RWPE1 (cell line): ENCODE measurements at regions not wholly inside any gene's neighbourhood (a gene's known extent, or its start where the extent isn't known, plus 50 kb on each side); places are given as distances from the start of the nearest gene placed in this dataset.

ENCODE experiments used
- CTCF ChIA-PET: fragments of 350-600 bp; sonication (Branson Sonifier 250); formaldehyde crosslinking; extraction: SDS; loops from one replicate; lab custom pipeline; 2021; lab: Yijun Ruan, JAX
- POLR2A ChIA-PET: fragments of 400-600 bp; formaldehyde crosslinking; extraction: SDS; loops from one replicate; lab custom pipeline; 2020; ENCODE audit warnings: antibody characterized with exemption; ENCODE audit not compliant: low non-redundant PET; lab: Yijun Ruan, JAX
- DNase-seq: peaks from one replicate; pipeline ENCODE4 v3.0.0; 2012; ENCODE audit warnings: low spot score
- H3K27ac ChIP-seq: fragments of 450-650 bp; 2 replicates; pipeline ENCODE4 v1.5.1; 2017
- TF ChIP-seq, protein P1 (sequence below): fragments of 450-650 bp; conservative IDR thresholded peaks from 2 replicates; pipeline ENCODE4 v1.5.1; 2017; ENCODE audit warnings: low read depth, mild to moderate bottlenecking

DNA sequence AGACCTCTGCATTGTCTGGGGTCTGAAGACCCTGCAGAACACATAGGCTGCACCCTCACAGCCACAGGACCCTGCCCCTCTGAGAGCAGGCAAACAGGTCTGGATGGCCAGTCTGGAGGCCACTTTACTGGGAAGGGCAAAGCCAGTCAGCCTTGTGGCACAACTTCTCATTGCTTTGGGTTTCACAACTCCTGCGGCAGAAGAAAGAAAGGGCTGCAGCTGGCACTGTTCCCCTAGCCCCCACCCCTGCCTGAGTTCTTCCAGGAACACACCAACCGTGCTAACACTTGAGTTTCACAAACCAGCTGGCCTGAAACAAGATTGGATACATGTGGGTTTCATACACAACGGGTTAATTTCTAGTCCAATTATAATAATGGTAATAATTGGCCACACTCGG, 276.5 kb upstream of the MGAT5 start:
- no peak for DNase-seq
- ChIA-PET POLR2A (no interaction called here), CTCF (no interaction called here)
- TF ChIP-seq, protein P1, sequence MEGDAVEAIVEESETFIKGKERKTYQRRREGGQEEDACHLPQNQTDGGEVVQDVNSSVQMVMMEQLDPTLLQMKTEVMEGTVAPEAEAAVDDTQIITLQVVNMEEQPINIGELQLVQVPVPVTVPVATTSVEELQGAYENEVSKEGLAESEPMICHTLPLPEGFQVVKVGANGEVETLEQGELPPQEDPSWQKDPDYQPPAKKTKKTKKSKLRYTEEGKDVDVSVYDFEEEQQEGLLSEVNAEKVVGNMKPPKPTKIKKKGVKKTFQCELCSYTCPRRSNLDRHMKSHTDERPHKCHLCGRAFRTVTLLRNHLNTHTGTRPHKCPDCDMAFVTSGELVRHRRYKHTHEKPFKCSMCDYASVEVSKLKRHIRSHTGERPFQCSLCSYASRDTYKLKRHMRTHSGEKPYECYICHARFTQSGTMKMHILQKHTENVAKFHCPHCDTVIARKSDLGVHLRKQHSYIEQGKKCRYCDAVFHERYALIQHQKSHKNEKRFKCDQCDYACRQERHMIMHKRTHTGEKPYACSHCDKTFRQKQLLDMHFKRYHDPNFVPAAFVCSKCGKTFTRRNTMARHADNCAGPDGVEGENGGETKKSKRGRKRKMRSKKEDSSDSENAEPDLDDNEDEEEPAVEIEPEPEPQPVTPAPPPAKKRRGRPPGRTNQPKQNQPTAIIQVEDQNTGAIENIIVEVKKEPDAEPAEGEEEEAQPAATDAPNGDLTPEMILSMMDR, result no peak
- H3K27ac ChIP-seq, result no peak overlapping the region

DNA sequence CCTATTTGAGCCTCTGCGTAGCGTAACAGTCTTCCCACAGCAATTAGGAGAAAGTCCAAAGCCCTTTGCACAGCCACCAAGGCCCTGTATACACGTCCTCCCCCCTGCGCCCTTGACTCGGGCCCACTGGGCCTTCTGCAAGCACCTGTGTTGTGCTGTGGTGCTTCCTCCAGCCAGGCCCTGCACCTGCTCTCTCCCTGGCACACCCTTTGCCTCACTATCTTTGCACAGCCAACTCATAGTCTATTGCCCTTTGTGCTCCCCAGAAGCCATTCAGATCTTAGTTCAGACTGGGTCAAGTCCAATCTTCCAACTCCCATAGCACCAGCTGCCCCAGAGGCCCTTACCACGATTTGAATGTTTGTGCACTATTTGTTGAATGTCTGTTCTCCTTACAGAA, 271.6 kb upstream of the MGAT5 start:
- TF ChIP-seq, protein P1, result no peak
- DNase-seq, result no peak
- ChIA-PET CTCF (no interaction called here), POLR2A (no interaction called here)
- H3K27ac ChIP-seq, result no peak overlapping the region

DNA sequence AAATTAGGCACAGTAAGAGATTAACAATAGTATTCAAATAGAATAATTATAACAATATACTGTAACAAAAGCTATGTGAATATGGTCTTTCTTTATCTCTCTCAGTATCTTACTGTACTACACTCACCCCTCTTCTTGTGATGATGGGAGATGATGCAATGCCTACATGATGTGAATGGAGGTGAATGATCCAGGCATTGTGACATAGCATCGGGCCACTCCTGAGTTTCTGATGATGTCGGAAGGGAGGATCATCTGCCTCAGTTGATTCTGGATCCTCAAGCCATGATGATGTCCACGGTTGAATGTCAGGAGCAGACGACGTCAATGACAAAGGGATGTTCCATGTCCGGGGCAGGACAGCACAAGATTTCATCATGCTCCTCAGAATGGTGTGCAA, 268.3 kb upstream of the MGAT5 start:
- ChIA-PET POLR2A (no interaction called here), CTCF (no interaction called here)
- H3K27ac ChIP-seq, result no peak overlapping the region
- TF ChIP-seq, protein P1, result no peak
- DNase-seq, result no peak

DNA sequence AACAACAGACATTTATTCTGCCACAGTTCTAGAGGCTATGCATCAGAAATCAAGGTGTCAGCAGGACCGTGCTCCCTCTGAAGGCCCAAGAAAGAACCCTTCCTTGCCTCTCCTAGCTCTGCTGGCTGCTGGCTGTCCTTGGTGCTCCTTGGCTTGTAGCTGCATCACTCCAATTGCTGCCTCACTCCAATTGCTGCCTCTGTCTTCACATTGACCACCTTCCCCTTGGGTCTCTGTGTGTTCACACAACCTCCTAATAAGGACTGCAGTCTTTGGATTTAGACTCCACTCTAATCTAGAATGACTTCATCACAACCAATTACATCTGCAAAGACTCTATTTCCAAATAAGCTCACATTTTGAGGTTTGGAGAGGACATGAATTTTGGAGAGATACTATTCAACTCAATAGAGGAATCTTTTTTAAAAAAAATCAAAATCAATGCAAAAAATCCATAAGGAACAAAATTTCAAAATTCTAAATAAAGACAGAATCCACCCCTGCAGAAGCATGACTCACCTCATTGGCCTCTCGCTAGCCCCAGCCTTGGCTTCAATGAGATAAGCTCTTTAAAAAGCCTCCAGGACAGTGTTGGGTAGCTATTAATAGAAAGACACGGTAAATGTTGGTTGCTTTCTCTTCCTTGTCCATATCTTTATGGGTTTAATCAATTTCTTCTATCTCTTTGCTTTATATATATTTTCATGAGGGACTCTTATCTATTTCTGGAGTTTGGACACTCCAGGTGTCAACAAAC, 267.6 kb upstream of the MGAT5 start:
- TF ChIP-seq, protein P1, result no peak
- ChIA-PET POLR2A (no interaction called here), CTCF (interaction anchor here (0.6 kb wide), 1 partner anchor 28 kb away, joined by 4 read pairs; no protein-coding TSS in a partner anchor)
- DNase-seq, result peak; percentile 46
- H3K27ac ChIP-seq, result no peak overlapping the region

DNA sequence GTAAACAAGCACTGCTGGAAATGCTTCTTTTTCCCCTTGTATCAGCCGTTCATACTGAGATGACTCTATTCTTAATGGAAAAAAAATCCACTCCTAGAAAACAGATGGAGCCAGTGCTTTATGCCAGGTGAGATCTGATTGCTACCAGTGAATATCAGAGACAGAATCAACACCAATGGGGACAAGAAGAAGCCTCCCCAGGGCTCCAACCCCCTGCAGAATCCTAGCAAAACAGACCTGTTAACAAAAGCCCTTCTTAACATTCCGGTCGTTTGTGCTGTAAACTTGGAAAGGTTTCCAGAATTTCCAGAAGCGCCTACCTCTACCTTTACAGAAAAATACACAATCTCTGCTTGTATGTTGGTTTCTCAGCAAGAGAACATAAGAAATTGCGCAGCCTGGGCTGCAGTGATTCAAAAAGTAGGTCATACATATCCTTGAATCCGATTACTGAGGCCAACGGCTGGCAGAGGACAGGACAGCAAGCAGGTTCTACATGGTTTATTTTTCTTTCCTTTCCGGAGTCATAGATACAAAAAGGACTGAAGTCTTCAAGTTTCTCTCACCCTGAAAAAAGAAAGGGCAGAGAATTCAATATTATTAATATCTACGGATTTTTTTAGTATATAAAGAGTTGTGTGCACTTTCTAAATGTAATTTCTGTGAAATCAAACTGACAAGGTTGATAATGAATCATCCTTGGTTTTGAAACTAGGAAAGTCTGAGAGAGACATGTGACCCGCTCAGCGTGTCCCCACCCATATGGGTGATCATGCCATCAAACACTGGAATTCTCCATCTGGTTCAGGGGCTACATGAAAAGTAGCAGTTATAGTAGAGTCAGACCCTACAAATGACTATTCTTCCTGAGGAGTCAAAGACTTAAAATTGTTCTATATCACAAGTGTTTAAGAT, 266.7 kb upstream of the MGAT5 start:
- CTCF ChIA-PET, result interaction anchor here (0.6 kb wide), 1 partner anchor 29 kb away, joined by 4 read pairs; no protein-coding TSS in a partner anchor
- TF ChIP-seq, protein P1, result no peak
- DNase-seq, result no peak
- POLR2A ChIA-PET, result no interaction called here
- H3K27ac ChIP-seq, result no peak overlapping the region

DNA sequence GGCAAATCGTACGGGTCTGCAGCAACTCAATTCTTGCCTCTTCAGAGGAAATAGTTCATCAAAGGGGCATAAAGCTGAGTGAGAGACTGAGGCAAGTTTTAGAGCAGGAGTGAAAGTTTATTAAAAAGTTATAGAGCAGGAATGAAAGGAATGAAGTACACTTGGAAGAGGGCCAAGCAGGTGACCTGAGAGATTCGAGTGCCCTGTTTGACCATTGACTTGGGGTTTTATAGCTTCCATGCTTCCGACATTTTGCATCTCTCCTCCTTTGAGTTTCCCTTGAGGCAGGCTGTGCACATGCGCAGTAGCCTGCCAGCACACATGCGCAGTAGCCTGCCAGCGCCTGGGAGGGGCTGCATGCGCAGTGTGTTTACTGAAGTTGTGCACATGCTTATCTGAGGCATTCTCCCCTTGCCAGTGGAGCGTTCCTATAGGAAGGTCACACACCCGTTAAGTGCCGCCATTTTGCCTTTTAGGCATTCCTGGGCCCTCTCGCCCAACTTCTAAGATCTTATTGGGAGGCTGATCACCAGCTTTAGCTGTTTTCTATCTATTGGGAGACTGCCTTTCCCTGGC, 265.5 kb upstream of the MGAT5 start:
- no peak for DNase-seq
- H3K27ac ChIP-seq, result no peak overlapping the region
- POLR2A ChIA-PET, result no interaction called here
- TF ChIP-seq, protein P1, result no peak
- CTCF ChIA-PET, result no interaction called here
